Panc1 (cell line): ENCODE measurements at regions not wholly inside any gene's neighbourhood (a gene's known extent, or its start where the extent isn't known, plus 50 kb on each side); places are given as distances from the start of the nearest gene placed in this dataset.

Experiments
- POLR2AphosphoS5 ChIP-seq: IDR thresholded peaks from 2 replicates; pipeline ENCODE4 v1.6.1; 2012; ENCODE audit warnings: mild to moderate bottlenecking, low read depth, low read length, moderate library complexity
- SIN3A ChIP-seq: IDR thresholded peaks from 2 replicates; pipeline ENCODE4 v1.6.1; 2012; ENCODE audit warnings: low read depth, mild to moderate bottlenecking, low read length, moderate library complexity, borderline replicate concordance; ENCODE audit not compliant: insufficient read depth
- TCF7L2 ChIP-seq: IDR thresholded peaks from 2 replicates; pipeline ENCODE4 v1.6.1; 2011; ENCODE audit warnings: mild to moderate bottlenecking, low read depth, low read length, inconsistent platforms
- TF ChIP-seq, protein P1 (sequence below): fragments of 450-650 bp; IDR thresholded peaks from 2 replicates; pipeline ENCODE4 v1.5.1; 2017; ENCODE audit warnings: mild to moderate bottlenecking

DNA sequence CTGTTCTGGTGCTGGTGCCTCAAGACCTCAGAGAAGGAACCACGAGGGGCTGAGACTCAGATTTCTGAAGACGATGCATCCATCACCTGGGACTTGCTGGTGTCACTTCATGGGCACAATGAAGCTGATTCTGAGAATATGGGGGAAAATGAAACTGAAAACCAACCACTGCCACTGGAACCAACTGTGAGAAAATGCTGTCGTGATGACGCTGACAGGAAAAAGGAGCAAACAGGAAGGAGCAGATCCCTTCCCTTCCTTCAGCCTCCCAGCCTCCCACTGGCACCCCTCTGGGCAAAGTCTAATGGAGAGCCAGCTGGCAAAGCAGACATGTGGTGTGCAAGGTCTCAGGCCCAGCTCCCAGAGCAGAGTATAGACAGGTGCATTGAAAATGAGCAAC, 109.7 kb downstream of the FOXI3 start:
- TF ChIP-seq, protein P1, sequence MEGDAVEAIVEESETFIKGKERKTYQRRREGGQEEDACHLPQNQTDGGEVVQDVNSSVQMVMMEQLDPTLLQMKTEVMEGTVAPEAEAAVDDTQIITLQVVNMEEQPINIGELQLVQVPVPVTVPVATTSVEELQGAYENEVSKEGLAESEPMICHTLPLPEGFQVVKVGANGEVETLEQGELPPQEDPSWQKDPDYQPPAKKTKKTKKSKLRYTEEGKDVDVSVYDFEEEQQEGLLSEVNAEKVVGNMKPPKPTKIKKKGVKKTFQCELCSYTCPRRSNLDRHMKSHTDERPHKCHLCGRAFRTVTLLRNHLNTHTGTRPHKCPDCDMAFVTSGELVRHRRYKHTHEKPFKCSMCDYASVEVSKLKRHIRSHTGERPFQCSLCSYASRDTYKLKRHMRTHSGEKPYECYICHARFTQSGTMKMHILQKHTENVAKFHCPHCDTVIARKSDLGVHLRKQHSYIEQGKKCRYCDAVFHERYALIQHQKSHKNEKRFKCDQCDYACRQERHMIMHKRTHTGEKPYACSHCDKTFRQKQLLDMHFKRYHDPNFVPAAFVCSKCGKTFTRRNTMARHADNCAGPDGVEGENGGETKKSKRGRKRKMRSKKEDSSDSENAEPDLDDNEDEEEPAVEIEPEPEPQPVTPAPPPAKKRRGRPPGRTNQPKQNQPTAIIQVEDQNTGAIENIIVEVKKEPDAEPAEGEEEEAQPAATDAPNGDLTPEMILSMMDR, result no peak
- TF ChIP-seq POLR2AphosphoS5, result no peak
- no peak for TF ChIP-seq TCF7L2
- no peak for TF ChIP-seq SIN3A
